ENCODE measurements at regions not wholly inside any gene's neighbourhood (a gene's known extent, or its start where the extent isn't known, plus 50 kb on each side); places are given as distances from the start of the nearest gene placed in this dataset.

GRCh38 chr12:91307957-91308670 is 125.5 kb upstream of the DCN start:
- CTCF ChIA-PET: no interaction called here
- POLR2A ChIA-PET: no interaction called here

GRCh38 chr12:91290354-91290753 is 107.7 kb upstream of the DCN start:
- TF ChIP-seq CTCF (IDR thresholded peaks at IDR 0.05; ENCODE audit: low read depth, low read length): no peak
- no peaks in the 10 kb centered on the region for H3K9me3 ChIP-seq (ENCODE audit: control insufficient read depth, insufficient read depth, low read length)
- no peak overlapping the region for H3K27ac ChIP-seq (ENCODE audit: low read depth, low read length)
- DNase-seq (ENCODE audit: low read depth, low spot score): no peak
- ChIA-PET POLR2A (no interaction called here), CTCF (no interaction called here)
- H3K4me3 ChIP-seq (ENCODE audit: low read depth, low read length): no peak overlapping the region
- no peaks in the 10 kb centered on the region for H3K27me3 ChIP-seq (ENCODE audit: control insufficient read depth, insufficient read depth, low read length)

More at GRCh38 chr12:91307957-91308670, 125.5 kb upstream of the DCN start:
- no peak for TF ChIP-seq CTCF (IDR thresholded peaks at IDR 0.05; ENCODE audit: low read depth, low read length)
- H3K27me3 ChIP-seq (ENCODE audit: control insufficient read depth, insufficient read depth, low read length): no peaks in the 10 kb centered on the region
- no peaks in the 10 kb centered on the region for H3K9me3 ChIP-seq (ENCODE audit: control insufficient read depth, insufficient read depth, low read length)
- H3K27ac ChIP-seq (ENCODE audit: low read depth, low read length): no peak overlapping the region
- no peak for DNase-seq (ENCODE audit: low read depth, low spot score)
- no peak overlapping the region for H3K4me3 ChIP-seq (ENCODE audit: low read depth, low read length)

GRCh38 chr12:91289906-91290305 is 107.3 kb upstream of the DCN start:
- Histone ChIP-seq H3K4me3 (ENCODE audit: low read depth, low read length) (no peak overlapping the region), H3K9me3 (ENCODE audit: control insufficient read depth, insufficient read depth, low read length) (no peaks in the 10 kb centered on the region), H3K27me3 (ENCODE audit: control insufficient read depth, insufficient read depth, low read length) (no peaks in the 10 kb centered on the region), H3K27ac (ENCODE audit: low read depth, low read length) (no peak overlapping the region)
- POLR2A ChIA-PET: no interaction called here
- DNase-seq (ENCODE audit: low read depth, low spot score): no peak
- TF ChIP-seq CTCF (IDR thresholded peaks at IDR 0.05; ENCODE audit: low read depth, low read length): no peak
- CTCF ChIA-PET: no interaction called here

GRCh38 chr12:91289072-91289471 is 106.5 kb upstream of the DCN start:
- no peaks in the 10 kb centered on the region for H3K9me3 ChIP-seq (ENCODE audit: control insufficient read depth, insufficient read depth, low read length)
- no peak overlapping the region for H3K27ac ChIP-seq (ENCODE audit: low read depth, low read length)
- no peak overlapping the region for H3K4me3 ChIP-seq (ENCODE audit: low read depth, low read length)
- no peak for DNase-seq (ENCODE audit: low read depth, low spot score)
- POLR2A ChIA-PET: no interaction called here
- no peak for TF ChIP-seq CTCF (IDR thresholded peaks at IDR 0.05; ENCODE audit: low read depth, low read length)
- H3K27me3 ChIP-seq (ENCODE audit: control insufficient read depth, insufficient read depth, low read length): no peaks in the 10 kb centered on the region
- CTCF ChIA-PET: no interaction called here

- Histone ChIP-seq H3K27me3 (ENCODE audit: control insufficient read depth, insufficient read depth, low read length) (no peaks in the 10 kb centered on the region), H3K4me3 (ENCODE audit: low read depth, low read length) (no peak overlapping the region), H3K9me3 (ENCODE audit: control insufficient read depth, insufficient read depth, low read length) (no peaks in the 10 kb centered on the region), H3K27ac (ENCODE audit: low read depth, low read length) (no peak overlapping the region)
- ChIA-PET POLR2A (no interaction called here), CTCF (interaction anchor here (0.7 kb wide), 1 partner anchor 66 kb away, joined by 3 read pairs; no protein-coding TSS in a partner anchor)
- no peak for DNase-seq (ENCODE audit: low read depth, low spot score)
- TF ChIP-seq CTCF (IDR thresholded peaks at IDR 0.05; ENCODE audit: low read depth, low read length): no peak
Observed at GRCh38 chr12:91287753-91288152, 105.1 kb upstream of the DCN start.

Data from AG04450 (cell line).